ENCODE measurements at regions not wholly inside any gene's neighbourhood (a gene's known extent, or its start where the extent isn't known, plus 50 kb on each side); places are given as distances from the start of the nearest gene placed in this dataset.

DNA sequence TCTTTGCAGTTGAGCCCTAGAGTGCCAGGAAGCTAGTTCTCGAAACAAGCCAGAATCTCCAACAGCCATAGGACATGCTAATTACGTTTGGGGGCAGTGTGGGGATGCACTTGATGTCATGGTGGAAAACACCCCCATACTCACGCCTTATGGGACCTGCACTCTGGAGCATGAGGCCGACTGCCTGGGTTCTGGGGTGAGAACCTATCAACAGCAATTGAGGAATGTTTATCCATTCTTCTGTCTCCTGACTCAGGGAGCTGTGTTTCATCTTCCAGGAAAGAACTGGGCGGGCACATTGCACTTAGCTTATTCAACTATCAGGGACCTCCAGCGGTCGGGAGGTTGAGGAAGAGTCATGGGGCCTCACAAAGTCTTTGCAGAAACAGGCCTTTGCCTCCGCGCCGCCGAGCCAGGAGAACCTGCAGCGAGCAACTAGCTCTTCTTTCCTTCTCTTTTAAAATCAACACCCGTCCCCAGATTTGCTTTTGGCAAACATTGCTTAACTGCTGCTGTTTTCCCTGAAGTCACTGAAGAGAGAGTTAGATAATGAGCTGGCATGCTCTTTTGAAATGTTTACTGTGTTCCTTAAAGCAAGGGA lies 226.1 kb upstream of the DIO3 start:
- TF ChIP-seq, protein P1, sequence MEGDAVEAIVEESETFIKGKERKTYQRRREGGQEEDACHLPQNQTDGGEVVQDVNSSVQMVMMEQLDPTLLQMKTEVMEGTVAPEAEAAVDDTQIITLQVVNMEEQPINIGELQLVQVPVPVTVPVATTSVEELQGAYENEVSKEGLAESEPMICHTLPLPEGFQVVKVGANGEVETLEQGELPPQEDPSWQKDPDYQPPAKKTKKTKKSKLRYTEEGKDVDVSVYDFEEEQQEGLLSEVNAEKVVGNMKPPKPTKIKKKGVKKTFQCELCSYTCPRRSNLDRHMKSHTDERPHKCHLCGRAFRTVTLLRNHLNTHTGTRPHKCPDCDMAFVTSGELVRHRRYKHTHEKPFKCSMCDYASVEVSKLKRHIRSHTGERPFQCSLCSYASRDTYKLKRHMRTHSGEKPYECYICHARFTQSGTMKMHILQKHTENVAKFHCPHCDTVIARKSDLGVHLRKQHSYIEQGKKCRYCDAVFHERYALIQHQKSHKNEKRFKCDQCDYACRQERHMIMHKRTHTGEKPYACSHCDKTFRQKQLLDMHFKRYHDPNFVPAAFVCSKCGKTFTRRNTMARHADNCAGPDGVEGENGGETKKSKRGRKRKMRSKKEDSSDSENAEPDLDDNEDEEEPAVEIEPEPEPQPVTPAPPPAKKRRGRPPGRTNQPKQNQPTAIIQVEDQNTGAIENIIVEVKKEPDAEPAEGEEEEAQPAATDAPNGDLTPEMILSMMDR (IDR thresholded peaks at IDR 0.05; ENCODE audit: borderline replicate concordance, extremely low read depth, low read length, poor library complexity, severe bottlenecking), result no peak
- no peak for TF ChIP-seq EZH2 (IDR thresholded peaks at IDR 0.05; ENCODE audit: borderline replicate concordance, low read depth, low read length, severe bottlenecking)
